Muscle layer of duodenum (tissue), 2 donors: ENCODE measurements at regions not wholly inside any gene's neighbourhood (a gene's known extent, or its start where the extent isn't known, plus 50 kb on each side); places are given as distances from the start of the nearest gene placed in this dataset.
"Not testable (repeated sequence)": the region's sequence is repeated elsewhere in the genome, so short reads cannot be mapped to it uniquely, and the experiment has no call there.

ENCODE experiments used
- H3K27ac ChIP-seq: one replicate; pipeline ENCODE4 v1.7.0; 2013; ENCODE audit warnings: mild to moderate bottlenecking, low read length
- H3K27me3 ChIP-seq: one replicate; pipeline ENCODE4 v1.7.0; 2013; ENCODE audit warnings: low read depth, mild to moderate bottlenecking, control low read depth, low read length
- H3K36me3 ChIP-seq, 2 donors: one replicate each; pipeline ENCODE4 v1.7.0; 2013; ENCODE audit warnings: low read length in 2 of 2, control low read depth in 1 of 2, mild to moderate bottlenecking in 1 of 2; ENCODE audit not compliant: insufficient read depth in 2 of 2, control insufficient read depth in 1 of 2
- H3K4me1 ChIP-seq, 2 donors: one replicate each; pipeline ENCODE4 v1.7.0; 2013; ENCODE audit warnings: low read length in 2 of 2, mild to moderate bottlenecking in 2 of 2, control low read depth in 1 of 2, moderate library complexity in 1 of 2; ENCODE audit not compliant: insufficient read depth in 2 of 2, control insufficient read depth in 1 of 2
- H3K4me3 ChIP-seq, 2 donors: one replicate each; pipeline ENCODE4 v1.7.0; 2013; ENCODE audit warnings: low read length in 2 of 2, low read depth in 1 of 2, mild to moderate bottlenecking in 1 of 2
- H3K9me3 ChIP-seq, 2 donors: one replicate each; pipeline ENCODE4 v1.7.0; 2013; ENCODE audit warnings: low read length in 2 of 2, control low read depth in 1 of 2, mild to moderate bottlenecking in 1 of 2; ENCODE audit not compliant: control insufficient read depth in 1 of 2
- donor health status: healthy.

DNA sequence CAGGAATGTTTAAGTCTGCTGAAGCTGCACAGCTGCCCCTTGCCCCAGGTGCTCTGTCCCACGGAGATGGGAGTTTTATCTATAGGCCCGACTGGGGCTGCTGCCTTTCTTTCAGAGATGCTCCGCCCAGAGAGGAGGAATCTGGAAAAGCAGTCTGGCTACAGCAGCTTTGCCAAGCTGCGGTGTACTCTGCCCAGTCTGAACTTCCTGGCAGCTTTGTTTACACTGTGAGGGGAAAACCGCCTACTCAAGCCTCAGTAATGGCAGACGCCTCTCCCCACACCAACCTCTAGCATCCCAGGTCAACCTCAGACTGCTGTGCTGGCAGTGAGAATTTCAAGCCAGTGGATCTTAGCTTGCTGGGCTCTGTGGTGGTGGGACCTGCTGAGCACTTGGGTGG lies 237.5 kb upstream of the KAZN start:
- H3K9me3 ChIP-seq, H3K27me3 ChIP-seq, H3K4me1 ChIP-seq, H3K4me3 ChIP-seq, H3K27ac ChIP-seq, H3K36me3 ChIP-seq: not testable (repeated sequence)

DNA sequence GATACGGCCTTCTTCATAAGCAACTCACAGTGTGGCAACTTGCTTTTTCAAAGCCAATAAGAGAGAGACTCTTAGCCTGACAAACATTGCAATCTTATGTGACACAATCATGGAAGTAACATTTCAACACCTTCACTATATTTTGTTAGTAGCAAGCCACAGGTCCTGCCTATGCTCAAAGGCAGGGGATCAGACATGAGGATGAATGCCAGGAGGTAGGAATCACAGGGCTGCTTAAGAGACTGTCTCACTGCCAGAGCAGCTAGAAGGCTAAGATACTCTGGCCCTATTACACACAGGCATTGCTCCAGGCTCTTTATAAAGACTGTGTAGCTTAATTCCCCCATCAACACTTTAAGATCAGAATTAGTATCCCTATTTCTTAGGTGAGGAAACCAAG lies 236.2 kb upstream of the KAZN start:
- Histone ChIP-seq H3K27me3 (no peaks in the 10 kb centered on the region), H3K27ac (no peak overlapping the region), H3K4me3 (no peak overlapping the region), H3K36me3 (no peaks in the 10 kb centered on the region), H3K9me3 (peaks cover 4 to 6% of the 10 kb centered on the region in 2 donors), H3K4me1 (peaks cover 0 to 9% of the 10 kb centered on the region in 2 donors)

DNA sequence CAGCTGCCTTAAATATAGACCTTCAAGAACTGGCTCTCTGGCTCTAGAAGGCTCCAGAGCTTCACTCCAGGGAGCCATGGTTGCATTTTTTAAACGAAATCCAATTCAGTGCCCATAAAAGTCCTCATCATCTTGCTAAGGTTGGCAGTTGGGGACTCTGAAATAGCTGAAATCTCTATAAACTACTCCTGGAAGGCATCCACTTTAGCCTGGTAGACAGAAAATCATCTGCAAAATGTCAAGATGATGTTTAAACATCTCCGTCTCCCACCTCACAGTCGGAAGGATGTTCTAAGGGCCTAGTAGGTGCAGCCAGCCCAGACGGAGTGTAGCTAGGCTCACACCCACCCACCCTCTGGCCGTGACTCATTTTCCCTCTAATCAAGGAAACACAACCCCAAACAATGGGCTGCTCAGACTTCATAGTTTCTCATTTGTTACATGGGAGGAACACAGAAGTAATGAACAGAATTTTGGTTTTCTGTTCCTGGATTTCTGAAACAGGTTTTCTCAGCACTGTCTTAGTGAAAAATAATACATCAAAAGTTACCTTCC lies 235.4 kb upstream of the KAZN start:
- Histone ChIP-seq H3K27me3 (no peaks in the 10 kb centered on the region), H3K4me3 (no peak overlapping the region), H3K36me3 (no peaks in the 10 kb centered on the region), H3K27ac (no peak overlapping the region), H3K4me1 (peaks cover 0 to 9% of the 10 kb centered on the region in 2 donors), H3K9me3 (peaks cover 4 to 6% of the 10 kb centered on the region in 2 donors)

DNA sequence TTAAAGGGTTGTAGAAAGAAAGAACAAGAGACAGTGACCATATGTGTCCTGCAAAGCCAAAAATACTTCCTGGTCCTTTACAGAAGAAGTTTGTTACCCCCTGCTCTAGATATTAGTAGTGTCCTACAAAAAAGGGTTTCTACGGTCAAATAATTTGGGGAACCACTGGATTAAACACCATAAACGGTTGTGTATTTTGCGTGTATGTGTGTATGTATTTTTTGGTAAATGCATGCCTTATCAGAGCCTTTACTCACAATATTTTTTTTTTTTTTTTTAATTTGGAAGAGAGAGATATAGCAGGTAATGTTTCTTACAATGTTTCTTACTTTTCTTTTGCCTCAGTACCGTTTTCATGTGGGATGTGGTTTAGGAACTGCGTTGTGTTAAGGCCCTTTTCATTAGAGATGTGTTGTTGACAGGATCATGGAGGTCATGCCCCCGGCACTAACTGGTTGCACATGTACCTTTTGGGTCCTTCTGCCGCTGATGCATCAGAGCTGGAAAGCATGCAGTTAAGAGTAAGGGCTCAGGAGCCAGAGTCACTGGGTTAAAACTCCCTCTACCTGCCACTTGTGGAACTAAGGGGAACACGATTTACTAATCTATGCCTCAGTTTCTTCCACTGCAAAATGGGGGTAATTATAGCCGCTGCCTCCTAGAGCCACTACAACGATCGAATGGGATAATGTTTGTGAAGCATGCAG lies 234.6 kb upstream of the KAZN start:
- Histone ChIP-seq H3K4me3 (no peak overlapping the region), H3K36me3 (no peaks in the 10 kb centered on the region), H3K4me1 (peaks cover 0 to 9% of the 10 kb centered on the region in 2 donors), H3K27ac (no peak overlapping the region), H3K27me3 (no peaks in the 10 kb centered on the region), H3K9me3 (peaks cover 4 to 6% of the 10 kb centered on the region in 2 donors)

DNA sequence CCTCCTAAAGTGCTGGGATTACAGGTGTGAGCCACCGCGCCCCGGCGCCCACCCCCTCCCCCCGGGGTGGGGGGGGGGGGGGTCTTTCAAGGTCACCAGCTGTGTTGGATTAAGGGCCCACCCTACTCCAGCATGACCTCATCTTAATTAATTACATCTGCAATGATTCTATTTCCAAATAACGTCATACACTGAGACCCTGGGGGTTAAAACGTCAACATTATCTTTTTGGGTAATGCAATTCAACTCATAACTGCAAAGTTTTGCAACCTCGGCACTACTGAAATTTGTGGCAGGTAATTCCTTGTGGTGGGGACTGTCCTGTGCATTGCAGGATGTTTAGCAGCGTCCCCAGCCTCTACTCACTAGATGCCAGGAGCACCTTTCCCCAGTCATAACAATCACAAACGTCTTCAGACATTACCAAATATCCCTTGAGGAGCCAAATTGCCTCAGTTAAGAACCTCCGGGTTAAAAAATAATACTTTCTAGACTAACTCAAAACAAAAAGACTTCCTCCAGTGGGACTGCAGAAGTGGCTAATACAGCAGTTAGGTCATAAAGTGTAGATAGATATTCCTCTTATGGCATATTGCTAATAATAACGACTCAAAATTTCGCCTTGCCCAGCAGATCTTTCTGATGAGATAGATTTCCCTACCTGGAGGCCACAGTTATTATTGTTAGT lies 233.0 kb upstream of the KAZN start:
- Histone ChIP-seq H3K4me3 (no peak overlapping the region), H3K36me3 (no peaks in the 10 kb centered on the region), H3K9me3 (peaks cover 4 to 6% of the 10 kb centered on the region in 2 donors), H3K27me3 (no peaks in the 10 kb centered on the region), H3K4me1 (peaks cover 0 to 9% of the 10 kb centered on the region in 2 donors), H3K27ac (no peak overlapping the region)

DNA sequence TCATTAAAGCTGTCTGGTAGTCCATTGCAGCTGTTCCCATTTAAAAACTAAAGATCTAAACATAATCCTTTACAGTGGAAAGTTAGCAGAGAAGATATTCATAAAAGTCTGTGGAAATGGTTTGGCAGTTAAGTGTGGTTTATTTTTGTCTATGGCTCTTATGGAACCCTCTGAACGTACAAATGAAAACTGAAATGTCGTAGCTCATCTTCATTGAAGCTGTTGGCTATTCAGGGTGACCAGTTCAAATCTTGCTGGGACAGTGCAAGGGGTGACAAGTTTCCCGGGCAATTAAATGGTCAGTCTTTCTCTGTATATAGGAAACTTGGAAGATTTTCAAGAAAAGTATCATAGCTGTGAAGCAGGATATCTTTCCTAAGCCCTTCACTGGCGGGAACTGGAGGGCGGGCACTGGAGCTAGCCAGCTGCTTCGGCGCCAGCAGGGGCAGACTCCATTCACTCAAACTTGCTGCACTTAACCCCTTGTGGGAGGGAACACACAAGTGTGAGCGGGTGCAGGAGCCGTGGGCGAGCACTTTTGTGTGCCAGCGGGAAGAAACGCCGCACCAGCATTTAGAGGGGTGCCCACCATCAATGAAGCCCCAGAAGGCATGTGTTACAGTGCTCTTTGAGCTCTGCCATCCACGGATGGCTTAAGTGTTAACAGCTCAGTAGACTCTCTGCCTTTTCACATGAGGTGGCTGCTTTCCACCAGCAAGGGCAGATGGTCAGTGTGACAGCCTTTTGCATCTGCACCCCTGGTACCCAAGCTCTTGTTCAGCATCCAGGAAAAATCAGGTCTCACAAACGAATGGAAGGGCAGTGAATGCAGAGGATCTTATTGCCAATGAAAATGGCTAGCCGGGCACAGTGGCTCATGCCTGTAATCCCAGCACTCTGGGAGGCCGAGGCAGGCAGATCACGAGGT lies 232.1 kb upstream of the KAZN start:
- H3K4me3 ChIP-seq: no peak overlapping the region
- H3K9me3 ChIP-seq: peaks cover 4 to 6% of the 10 kb centered on the region in 2 donors
- H3K4me1 ChIP-seq: peaks cover 0 to 9% of the 10 kb centered on the region in 2 donors
- no peaks in the 10 kb centered on the region for H3K27me3 ChIP-seq
- H3K36me3 ChIP-seq: no peaks in the 10 kb centered on the region
- H3K27ac ChIP-seq: no peak overlapping the region

DNA sequence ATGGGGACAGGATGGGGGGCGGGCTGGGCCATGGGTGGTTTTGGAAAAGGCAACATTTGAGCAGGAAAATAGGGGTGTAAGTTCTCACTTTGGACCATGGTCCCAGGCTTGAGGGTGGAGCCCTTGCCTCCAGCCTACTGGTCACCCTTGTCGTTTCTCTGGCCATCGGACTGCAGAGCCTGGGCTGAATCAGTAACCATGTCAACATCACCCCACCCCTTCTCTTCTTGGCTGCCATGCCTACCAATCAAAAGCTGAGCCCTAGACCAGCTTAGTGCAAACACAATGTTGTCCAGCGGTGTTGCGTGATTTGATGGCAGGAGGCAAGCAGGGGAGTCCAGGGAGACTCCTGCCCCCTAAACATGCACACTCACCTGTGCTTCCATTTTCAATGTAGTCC lies 231.0 kb upstream of the KAZN start:
- H3K27me3 ChIP-seq: no peaks in the 10 kb centered on the region
- no peaks in the 10 kb centered on the region for H3K36me3 ChIP-seq

DNA sequence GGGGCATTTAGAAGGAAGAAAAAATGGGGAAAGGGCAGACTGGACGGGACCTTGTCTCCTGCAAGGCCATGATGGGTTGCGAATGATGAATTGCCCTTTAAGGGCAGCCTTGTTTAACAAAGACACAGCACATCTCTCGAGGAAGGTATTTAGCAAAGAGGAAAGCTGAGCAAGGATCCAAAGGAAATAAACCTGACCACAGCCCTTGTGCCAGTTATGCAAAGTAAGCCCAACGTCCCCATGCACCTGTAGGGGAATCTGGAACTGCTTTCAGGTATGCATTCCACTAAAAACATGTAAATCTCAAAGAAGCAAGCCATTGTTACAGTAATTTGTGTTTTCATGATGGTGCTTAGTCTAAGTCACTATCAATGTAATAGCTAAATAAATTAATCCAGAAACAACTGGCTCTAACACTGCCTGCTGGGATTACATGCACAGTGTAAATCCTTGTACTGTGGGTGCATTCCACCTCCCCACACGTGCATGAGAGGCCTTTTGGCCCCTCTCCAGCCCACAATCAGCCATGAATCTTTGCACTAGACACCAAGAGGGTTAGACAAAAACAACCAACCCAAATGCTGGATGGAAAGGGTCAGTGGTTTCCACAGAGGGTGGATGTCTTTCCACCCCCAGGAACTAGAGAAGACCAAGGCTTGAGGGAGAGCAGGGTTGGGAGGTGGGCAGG lies 228.8 kb upstream of the KAZN start:
- no peak overlapping the region for H3K27ac ChIP-seq
- H3K4me3 ChIP-seq: no peak overlapping the region
- peaks cover 0 to 9% of the 10 kb centered on the region in 2 donors for H3K4me1 ChIP-seq
- H3K27me3 ChIP-seq: no peaks in the 10 kb centered on the region
- no peaks in the 10 kb centered on the region for H3K36me3 ChIP-seq
- no peaks in the 10 kb centered on the region for H3K9me3 ChIP-seq

More for the DNA sequence above, 231.0 kb upstream of the KAZN start:
- Histone ChIP-seq H3K4me3 (no peak overlapping the region), H3K4me1 (peaks cover 0 to 9% of the 10 kb centered on the region in 2 donors), H3K27ac (no peak overlapping the region), H3K9me3 (no peaks in the 10 kb centered on the region)

DNA sequence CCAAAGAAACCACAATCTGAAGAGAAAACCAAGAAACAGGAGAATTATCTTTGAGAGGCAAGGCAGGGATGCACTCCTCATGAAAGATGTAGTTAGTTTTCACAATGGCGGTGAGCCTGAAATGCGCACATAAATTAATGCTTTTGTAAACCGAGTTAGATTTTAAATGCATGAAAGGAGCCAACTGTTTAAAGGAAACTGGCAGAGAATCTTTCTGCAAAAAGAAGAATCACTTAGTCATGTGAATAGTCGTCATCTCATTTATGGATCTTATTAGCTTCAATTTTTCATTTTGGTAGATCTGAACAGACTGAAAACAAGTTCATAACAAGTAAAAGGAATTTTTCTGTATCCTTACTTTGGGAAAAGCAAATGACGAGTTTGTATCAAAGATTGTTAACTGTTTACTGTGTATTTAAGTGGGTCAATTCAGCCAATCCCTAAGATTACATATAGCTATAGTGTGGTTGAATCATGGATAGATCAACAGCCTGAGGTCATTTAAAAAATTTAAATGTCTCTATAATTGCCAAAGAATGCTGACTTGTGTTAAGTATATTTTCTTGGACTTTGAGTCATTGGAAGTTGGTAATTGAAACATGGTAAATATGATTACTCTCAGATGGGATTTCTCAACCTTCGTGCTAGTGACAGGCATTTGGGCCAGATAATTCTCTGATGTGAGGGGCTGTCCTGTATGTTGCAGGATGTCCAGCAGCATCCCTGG lies 226.6 kb upstream of the KAZN start:
- no peaks in the 10 kb centered on the region for H3K4me1 ChIP-seq

DNA sequence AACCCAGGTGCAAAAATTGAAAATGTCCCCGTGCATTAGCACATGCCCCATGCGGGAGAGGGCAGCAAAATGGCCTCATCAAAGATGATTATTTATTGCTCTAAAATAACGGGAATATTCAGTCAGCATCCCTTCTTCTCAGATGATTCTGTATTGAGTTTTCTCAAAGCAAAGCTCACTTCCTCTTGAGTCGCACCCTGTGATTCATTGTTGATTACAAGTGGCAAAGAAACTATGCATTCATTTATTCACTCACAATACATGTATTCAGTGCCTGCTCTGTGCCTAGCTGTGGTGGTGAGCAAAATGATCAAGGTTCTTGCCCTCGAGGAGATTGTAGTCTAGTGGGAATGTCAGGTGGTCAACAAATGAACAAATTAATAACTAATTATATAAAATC lies 226.0 kb upstream of the KAZN start:
- H3K36me3 ChIP-seq: no peaks in the 10 kb centered on the region
- H3K4me1 ChIP-seq: no peaks in the 10 kb centered on the region
- H3K4me3 ChIP-seq: no peak overlapping the region
- no peak overlapping the region for H3K27ac ChIP-seq
- no peaks in the 10 kb centered on the region for H3K27me3 ChIP-seq
- no peaks in the 10 kb centered on the region for H3K9me3 ChIP-seq

More for the DNA sequence above, 226.6 kb upstream of the KAZN start:
- no peak overlapping the region for H3K27ac ChIP-seq
- no peak overlapping the region for H3K4me3 ChIP-seq
- H3K9me3 ChIP-seq: no peaks in the 10 kb centered on the region
- H3K27me3 ChIP-seq: no peaks in the 10 kb centered on the region
- no peaks in the 10 kb centered on the region for H3K36me3 ChIP-seq
